ENCODE measurements at regions not wholly inside any gene's neighbourhood (a gene's known extent, or its start where the extent isn't known, plus 50 kb on each side); places are given as distances from the start of the nearest gene placed in this dataset.
A peak's percentile ranks its signal among the peaks of the same experiment; 100 is the strongest.

GRCh38 chr4:22336822-22337221 lies 179.0 kb downstream of the ADGRA3 start:
- DNase-seq (ENCODE audit: extremely low read depth in 1 of 11, low read depth in 9 of 11, low spot score in 4 of 11): no peak

- no peak for DNase-seq (ENCODE audit: extremely low read depth in 1 of 11, low read depth in 9 of 11, low spot score in 4 of 11)
These were observed 181.7 kb downstream of the ADGRA3 start for GRCh38 chr4:22334155-22334554.

DNA sequence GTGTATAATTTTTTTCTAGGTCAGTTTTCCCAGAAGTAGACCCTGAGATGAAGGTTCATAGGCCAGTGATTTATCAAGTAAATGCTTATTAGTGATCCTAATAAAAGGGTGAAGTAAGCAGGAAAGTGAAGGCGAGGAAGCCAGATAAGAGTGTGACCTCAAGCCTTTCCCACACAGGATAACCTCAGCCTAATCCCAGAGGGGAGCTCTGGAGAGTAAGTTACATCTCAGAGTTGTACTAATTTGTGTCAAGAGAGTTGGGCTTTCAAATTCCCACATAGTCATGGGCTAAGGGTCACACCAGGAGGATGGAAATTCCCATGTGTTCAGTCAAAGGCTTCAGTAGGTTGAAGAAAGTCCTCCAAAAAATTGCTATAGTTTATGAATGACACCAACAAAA lies 191.4 kb downstream of the ADGRA3 start:
- DNase-seq (ENCODE audit: extremely low read depth in 1 of 11, low read depth in 9 of 11, low spot score in 4 of 11): no peak

DNA sequence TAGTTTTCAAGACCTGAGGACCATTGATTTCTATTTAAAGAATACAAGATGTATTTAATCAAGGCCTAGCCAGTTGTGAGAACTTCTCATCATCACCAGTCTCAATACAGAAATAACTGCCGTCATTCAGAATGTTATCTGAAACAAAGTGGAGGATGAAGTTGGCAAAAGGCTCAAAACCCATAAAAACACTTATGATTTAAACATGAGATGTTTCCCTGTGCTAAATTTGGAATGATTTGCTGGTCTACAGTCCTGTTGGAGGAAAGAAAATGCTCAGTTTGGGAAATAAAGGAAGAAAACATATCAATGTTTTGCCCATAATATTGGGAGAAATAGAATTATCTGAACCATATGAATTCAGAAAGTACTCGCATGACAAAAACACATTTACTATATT lies 192.2 kb downstream of the ADGRA3 start:
- DNase-seq (ENCODE audit: extremely low read depth in 1 of 11, low read depth in 9 of 11, low spot score in 4 of 11): no peak

GRCh38 chr4:22322996-22323395 lies 192.9 kb downstream of the ADGRA3 start:
- DNase-seq (ENCODE audit: extremely low read depth in 1 of 11, low read depth in 9 of 11, low spot score in 4 of 11): no peak

GRCh38 chr4:22315628-22316027 lies 200.2 kb downstream of the ADGRA3 start:
- no peak for DNase-seq (ENCODE audit: extremely low read depth in 1 of 11, low read depth in 9 of 11, low spot score in 4 of 11)

GRCh38 chr4:22313976-22314375 lies 201.9 kb downstream of the ADGRA3 start:
- no peak for DNase-seq (ENCODE audit: extremely low read depth in 1 of 11, low read depth in 9 of 11, low spot score in 4 of 11)

DNA sequence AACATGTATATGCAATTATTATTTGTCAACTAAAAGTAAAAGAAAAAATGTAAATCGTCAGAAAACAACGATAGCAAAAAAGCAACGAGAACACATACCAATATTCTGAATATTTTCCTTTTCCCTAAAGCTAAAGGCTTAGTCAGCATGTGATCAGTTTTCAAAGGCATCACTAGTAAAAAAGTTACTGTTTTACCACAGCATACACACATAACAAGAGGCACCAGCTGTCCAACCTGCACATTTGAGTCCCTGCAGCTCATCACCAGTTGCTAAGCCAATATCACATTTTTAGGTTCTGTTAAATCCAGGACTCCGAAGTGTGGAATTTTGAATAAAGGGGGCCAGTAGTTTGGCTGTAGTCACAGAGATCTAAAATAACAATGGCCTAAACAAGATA lies 203.8 kb downstream of the ADGRA3 start:
- no peak for DNase-seq (ENCODE audit: extremely low read depth in 1 of 11, low read depth in 9 of 11, low spot score in 4 of 11)

DNA sequence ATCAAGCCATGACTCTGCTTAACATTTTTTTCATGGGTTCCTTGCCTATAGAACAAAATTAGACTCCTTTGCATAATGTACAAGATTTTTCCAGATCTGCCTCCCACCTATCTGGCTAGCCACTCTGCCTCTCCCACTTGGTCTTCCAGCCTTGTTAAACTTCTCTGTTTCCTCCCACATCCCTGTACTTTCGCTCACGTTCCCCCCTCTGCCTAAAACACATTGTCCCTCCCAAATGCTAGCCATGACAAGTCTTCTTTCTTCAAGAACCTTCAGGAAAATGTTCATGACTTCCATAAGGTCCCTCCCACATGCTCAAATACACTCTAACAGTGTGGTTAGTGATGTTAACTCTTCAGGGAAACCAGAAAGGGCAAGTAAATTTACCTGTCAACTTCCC lies 214.6 kb downstream of the ADGRA3 start:
- DNase-seq (ENCODE audit: extremely low read depth in 1 of 11, low read depth in 9 of 11, low spot score in 4 of 11): no peak

GRCh38 chr4:22299678-22300077 lies 216.2 kb downstream of the ADGRA3 start:
- DNase-seq (ENCODE audit: extremely low read depth in 1 of 11, low read depth in 9 of 11, low spot score in 4 of 11): no peak

DNA sequence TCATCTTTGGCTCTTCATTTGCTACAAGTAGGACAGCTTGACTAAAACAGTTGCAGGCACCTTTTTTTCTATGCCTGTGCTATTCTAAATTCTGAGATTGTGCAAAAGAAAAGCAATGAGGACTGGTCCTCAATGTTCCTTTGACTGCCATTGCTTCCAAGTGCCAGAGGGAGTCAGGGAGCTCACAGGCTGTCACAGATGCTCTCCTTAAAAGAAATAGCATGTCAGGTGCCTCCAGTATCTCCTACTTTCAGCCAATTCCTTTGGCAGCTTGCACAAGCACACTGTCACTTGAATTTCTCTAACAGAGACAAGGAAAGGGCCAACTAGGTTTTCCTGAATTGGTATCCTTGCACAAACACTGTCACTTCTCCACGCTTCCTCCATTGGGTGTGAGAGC lies 228.2 kb downstream of the ADGRA3 start:
- DNase-seq (ENCODE audit: extremely low read depth in 1 of 11, low read depth in 9 of 11, low spot score in 4 of 11): no peak

DNA sequence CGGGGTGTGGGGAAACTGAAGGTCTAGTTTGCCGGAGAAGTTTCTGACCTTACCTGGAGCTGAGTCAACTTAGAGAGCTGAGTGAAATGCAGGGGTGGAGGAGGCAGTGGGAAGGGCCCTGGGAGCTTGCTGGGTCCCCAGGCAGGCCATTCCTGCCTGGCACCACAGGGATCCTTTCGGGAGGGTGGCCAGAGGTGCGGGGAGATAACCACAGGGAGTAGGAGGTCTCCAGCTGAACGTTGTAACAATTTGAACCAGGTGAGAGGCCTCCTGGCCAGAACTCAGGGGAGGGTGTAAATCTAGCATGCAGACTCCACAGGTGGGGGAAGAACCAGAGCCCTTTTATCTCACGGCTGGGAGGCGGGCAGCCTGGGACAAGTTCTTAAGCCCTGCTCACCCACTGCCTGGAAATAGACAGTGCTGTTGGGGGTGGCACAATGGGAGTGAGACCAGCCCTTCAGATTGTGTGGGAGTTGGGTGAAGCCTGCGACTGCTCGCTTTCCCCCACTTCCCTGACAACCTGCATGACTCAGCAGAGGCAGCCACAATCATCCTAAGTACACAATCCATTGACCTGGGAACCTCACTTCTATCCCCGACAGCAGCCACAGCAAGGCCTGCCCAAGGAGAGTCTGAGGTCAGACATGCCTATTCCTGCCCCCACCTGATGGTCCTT lies 247.4 kb downstream of the ADGRA3 start:
- DNase-seq (ENCODE audit: extremely low read depth in 1 of 11, low read depth in 9 of 11, low spot score in 4 of 11): no peak

GRCh38 chr4:22264261-22264660 lies 251.6 kb downstream of the ADGRA3 start:
- no peak for DNase-seq (ENCODE audit: extremely low read depth in 1 of 11, low read depth in 9 of 11, low spot score in 4 of 11)

GRCh38 chr4:22253431-22253830 lies 262.4 kb downstream of the ADGRA3 start:
- DNase-seq (ENCODE audit: extremely low read depth in 1 of 11, low read depth in 9 of 11, low spot score in 4 of 11): no peak

DNA sequence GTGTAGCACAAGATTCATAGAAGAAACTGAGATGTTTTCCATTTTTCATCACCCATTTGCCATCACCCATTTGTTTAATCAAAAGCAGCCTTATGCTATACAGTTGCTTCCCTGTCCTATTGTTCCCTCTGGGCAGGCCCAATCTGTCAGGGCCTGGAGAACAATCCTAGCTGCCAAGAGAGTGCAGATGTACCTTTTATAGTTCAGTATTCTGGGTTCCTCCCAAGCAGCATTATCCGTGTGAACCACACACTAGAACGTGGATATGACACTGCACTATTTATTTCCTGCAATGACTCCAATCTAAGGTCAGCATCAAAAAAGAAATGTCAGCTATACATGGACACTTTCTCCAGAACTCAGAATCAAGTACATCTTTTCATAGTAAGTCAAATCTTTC lies 269.0 kb downstream of the ADGRA3 start:
- no peak for DNase-seq (ENCODE audit: extremely low read depth in 1 of 11, low read depth in 9 of 11, low spot score in 4 of 11)

- DNase-seq (ENCODE audit: extremely low read depth in 1 of 11, low read depth in 9 of 11, low spot score in 4 of 11): no peak
These were observed 270.6 kb downstream of the ADGRA3 start for GRCh38 chr4:22245294-22245693.

DNA sequence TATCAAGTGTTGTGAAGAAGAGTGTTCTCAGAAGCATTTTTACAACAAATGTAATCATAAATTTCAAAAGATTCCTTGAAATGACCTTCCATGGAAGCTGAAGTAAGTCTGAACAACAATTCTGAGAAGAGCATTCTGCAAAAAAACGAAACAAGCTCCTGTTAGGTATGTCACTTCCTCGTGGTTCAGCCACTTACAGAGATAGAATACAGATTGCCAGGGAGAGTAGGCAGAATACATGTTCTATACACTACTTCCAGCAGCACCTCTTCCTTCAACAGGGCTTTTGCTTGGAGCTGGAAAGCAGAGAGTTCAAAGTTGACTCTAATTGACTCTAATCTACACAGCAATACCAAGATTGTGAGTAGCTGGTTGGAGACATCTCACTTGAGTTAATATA lies 274.5 kb downstream of the ADGRA3 start:
- no peak for DNase-seq (ENCODE audit: extremely low read depth in 1 of 11, low read depth in 9 of 11, low spot score in 4 of 11)

- no peak for DNase-seq (ENCODE audit: extremely low read depth in 1 of 11, low read depth in 9 of 11, low spot score in 4 of 11)
These were observed 275.1 kb downstream of the ADGRA3 start for GRCh38 chr4:22240814-22241213.

DNA sequence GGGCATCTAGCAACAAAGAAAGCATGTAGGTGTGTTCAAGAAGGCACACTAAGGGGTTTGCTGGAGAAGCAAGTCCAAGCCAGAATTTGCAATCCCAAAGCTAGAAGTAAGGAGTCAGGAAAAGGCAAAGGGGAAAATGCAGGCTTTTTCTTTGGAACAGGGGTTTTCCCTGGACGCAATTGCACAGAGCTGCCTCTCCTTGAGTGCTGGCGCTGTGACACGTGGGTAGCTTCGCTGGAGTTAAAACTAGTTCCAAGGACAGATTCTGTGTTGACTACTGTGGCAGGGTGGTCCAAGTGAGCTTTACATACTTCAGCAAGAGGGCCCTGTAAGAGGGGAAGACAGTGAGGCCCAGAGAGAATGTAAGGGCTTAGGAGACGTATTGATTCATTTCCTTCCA lies 277.1 kb downstream of the ADGRA3 start:
- DNase-seq (ENCODE audit: extremely low read depth in 1 of 11, low read depth in 9 of 11, low spot score in 4 of 11): no peak

GRCh38 chr4:22237846-22238494 lies 277.9 kb downstream of the ADGRA3 start:
- peak in 2 of 11 donors; percentile 2 to 7 for DNase-seq (ENCODE audit: extremely low read depth in 1 of 11, low read depth in 9 of 11, low spot score in 4 of 11)

DNA sequence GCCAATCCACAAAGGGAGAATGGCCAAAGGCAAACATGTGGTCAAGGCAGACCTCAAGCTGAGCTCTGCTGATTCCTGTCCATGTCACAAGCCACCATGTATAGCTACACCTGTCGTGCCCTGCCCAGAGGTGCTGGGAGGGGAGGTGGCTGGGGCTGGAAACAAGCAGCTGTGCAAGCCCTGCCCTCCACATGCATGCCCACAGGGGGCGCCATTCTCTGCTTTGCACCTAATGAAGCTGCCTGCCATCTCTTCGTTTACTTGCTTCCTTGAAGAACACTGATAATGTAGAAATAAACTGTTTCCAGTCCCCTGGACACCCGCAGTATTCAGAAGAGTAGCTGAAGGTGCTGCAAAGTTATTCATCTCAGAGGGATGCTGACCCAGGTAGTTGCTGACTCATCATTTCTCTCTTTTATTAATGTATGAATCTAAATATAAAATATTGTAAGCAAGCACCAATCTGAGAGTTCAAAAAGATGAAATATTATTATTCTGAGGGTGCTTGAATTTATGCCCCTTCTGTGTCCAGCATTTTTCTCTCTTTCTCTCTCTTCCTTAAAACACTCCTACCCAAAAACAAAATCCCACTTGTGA lies 278.6 kb downstream of the ADGRA3 start:
- no peak for DNase-seq (ENCODE audit: extremely low read depth in 1 of 11, low read depth in 9 of 11, low spot score in 4 of 11)

All from renal cortex interstitium (tissue), 11 donors.